GM12878 (cell line): ENCODE measurements at regions not wholly inside any gene's neighbourhood (a gene's known extent, or its start where the extent isn't known, plus 50 kb on each side); places are given as distances from the start of the nearest gene placed in this dataset.

Source experiments
- ATAC-seq: fragments of 200-7000 bp; cut with Tn5 transposase; 3 replicates; pipeline ENCODE4 v1.9.1; 2020; ENCODE audit warnings: mild to moderate bottlenecking, moderate library complexity
- BruUV-seq: library from RNA; stranded (reverse); fragments of 400-500 nt; replicated peaks from 2 replicates; lab custom pipeline; 2021; lab: Mats Ljungman, UMichigan
- CTCF ChIA-PET: fragments of 300-600 bp; sonication (Branson Sonifier 250); formaldehyde crosslinking; extraction: SDS; loops from one replicate; lab custom pipeline; 2021; ENCODE audit warnings: inconsistent platforms; lab: Yijun Ruan, JAX
- POLR2A ChIA-PET: fragments of 350-600 bp; formaldehyde crosslinking; extraction: SDS; loops from one replicate; lab custom pipeline; 2021; ENCODE audit warnings: inconsistent platforms; lab: Charles Lee
- RAD21 ChIA-PET: fragments of 300-600 bp; sonication (Branson Sonifier 250); formaldehyde crosslinking; loops from one replicate; lab custom pipeline; 2023; ENCODE audit warnings: antibody characterized with exemption; ENCODE audit not compliant: unreplicated experiment; lab: Charles Lee
- SMC1A ChIA-PET: fragments of 300-600 bp; sonication (Branson Sonifier 250); formaldehyde crosslinking; loops from one replicate; lab custom pipeline; 2023; ENCODE audit not compliant: unreplicated experiment, uncharacterized antibody; lab: Charles Lee
- DNase-seq: peaks from one replicate; pipeline ENCODE4 v3.0.0-alpha.2; 2011; ENCODE audit warnings: low read depth, low spot score
- FAIRE-seq: peaks from 3 replicates; lab custom pipeline; 2011; peaks lifted over from hg19 to GRCh38; lab: Jason Lieb, UNC
- H2AFZ ChIP-seq: 2 replicates; pipeline ENCODE4 v1.6.0; 2011; ENCODE audit warnings: low read depth, low read length, control low read depth; ENCODE audit not compliant: control insufficient read depth
- H3K27ac ChIP-seq: 2 replicates; pipeline ENCODE4 v1.5.1; 2011; ENCODE audit warnings: control low read depth; ENCODE audit not compliant: control insufficient read depth, insufficient read depth
- H3K27me3 ChIP-seq, 2 experiments: replicated peaks in 1 of 2; 2 replicates each; pipeline versions ENCODE4 v1.6.0 to v1.6.1; 2011; ENCODE audit warnings: low read length in 1 of 2; ENCODE audit not compliant: control insufficient read depth in 2 of 2, insufficient read depth in 2 of 2
- H3K36me3 ChIP-seq, 2 experiments: 2 replicates each; pipeline ENCODE4 v1.5.1; 2011; ENCODE audit warnings: low read length in 1 of 2; ENCODE audit not compliant: control insufficient read depth in 2 of 2, insufficient read depth in 2 of 2
- H3K4me1 ChIP-seq: 2 replicates; pipeline ENCODE4 v1.6.1; 2011; ENCODE audit warnings: mild to moderate bottlenecking, low read length, moderate library complexity, mixed read lengths; ENCODE audit not compliant: control insufficient read depth, insufficient read depth
- H3K4me2 ChIP-seq: 2 replicates; pipeline ENCODE4 v1.6.0; 2011; ENCODE audit warnings: control low read depth; ENCODE audit not compliant: control insufficient read depth, insufficient read depth
- H3K4me3 ChIP-seq: fragments of 200-600 bp; sonication (generic); 2 replicates; pipeline ENCODE4 v1.5.1; 2016
- H3K79me2 ChIP-seq: 2 replicates; pipeline ENCODE4 v1.6.0; 2011; ENCODE audit warnings: low read length; ENCODE audit not compliant: control insufficient read depth, insufficient read depth
- H3K9ac ChIP-seq: 2 replicates; pipeline ENCODE4 v1.8.0; 2011; ENCODE audit warnings: low read length, control low read depth, mixed read lengths; ENCODE audit not compliant: control insufficient read depth, insufficient read depth
- H3K9me3 ChIP-seq: replicated peaks from 3 replicates; pipeline ENCODE4 v1.5.1; 2011; ENCODE audit warnings: mild to moderate bottlenecking, low read length; ENCODE audit not compliant: control insufficient read depth, insufficient read depth
- H4K20me1 ChIP-seq: 2 replicates; pipeline ENCODE4 v1.6.0; 2011; ENCODE audit not compliant: control insufficient read depth, insufficient read depth
- PBX3 ChIP-seq: IDR thresholded peaks from 2 replicates; pipeline ENCODE4 v1.6.1; 2011; ENCODE audit warnings: mild to moderate bottlenecking, low read depth, low read length, moderate library complexity; ENCODE audit not compliant: insufficient replicate concordance
- RCOR1 ChIP-seq: conservative IDR thresholded peaks from 2 replicates; pipeline ENCODE4 v1.6.1; 2012; ENCODE audit warnings: low read depth, low read length, improper control_type of control experiment
- SIX5 ChIP-seq: IDR thresholded peaks from 2 replicates; pipeline ENCODE4 v1.6.1; 2011; ENCODE audit warnings: mild to moderate bottlenecking, low read depth, low read length, moderate library complexity; ENCODE audit not compliant: severe bottlenecking
- WGBS: methylation state at CpG from one replicate; pipeline ENCODE4 v1.1.6; 2016; ENCODE audit warnings: low lambda C conversion rate; ENCODE audit not compliant: insufficient replicate concordance, insufficient coverage; ENCODE audit errors: missing lambda C conversion rate; 5-methylcytosine and 5-hydroxymethylcytosine counted together
- in situ Hi-C: fragments of 300-500 bp; cut with MboI; formaldehyde crosslinking; loops from 9 replicates; pipeline ENCODE4 v1.14.3; 2018; ENCODE audit warnings: mixed read lengths
- intact Hi-C: fragments of 100-400 bp; cut with micrococcal nuclease; formaldehyde crosslinking; loops from one replicate; pipeline ENCODE4 v1.14.2; 2022; ENCODE audit not compliant: unreplicated experiment
- TF ChIP-seq, protein P1 (sequence below): fragments of 450-650 bp; IDR thresholded peaks from 2 replicates; pipeline ENCODE4 v1.6.1; 2016; ENCODE audit warnings: mild to moderate bottlenecking

GRCh38 chr11:116695657-116696254, 77.0 kb downstream of the BUD13 start:
- no peaks in the 10 kb centered on the region for H3K9me3 ChIP-seq
- H3K4me2 ChIP-seq, result no peak overlapping the region
- no peaks in the 10 kb centered on the region; a peak in 1 of 4 replicates for H3K27me3 ChIP-seq
- ChIA-PET SMC1A (no interaction called here), RAD21 (no interaction called here), CTCF (interaction anchor here (1.2 kb wide), 1 partner anchor 9 kb away, joined by 3 read pairs; no protein-coding TSS in a partner anchor), POLR2A (no interaction called here)
- H4K20me1 ChIP-seq, result no peaks in the 10 kb centered on the region
- no TSS peak for BruUV-seq
- DNase-seq (no peak), ATAC-seq (no peak), FAIRE-seq (no peak)
- no peak overlapping the region for H2AFZ ChIP-seq
- TF ChIP-seq SIX5 (no peak), RCOR1 (no peak)
- H3K27ac ChIP-seq, result no peak overlapping the region
- intact Hi-C loops, result no loop called here
- no peaks in the 10 kb centered on the region for H3K4me1 ChIP-seq
- in situ Hi-C loops, result loop anchor here (10.0 kb wide), 1 partner anchor 1361 kb away; no protein-coding TSS in a partner anchor
- no peaks in the 10 kb centered on the region for H3K36me3 ChIP-seq
- no peaks in the 10 kb centered on the region for H3K79me2 ChIP-seq
- H3K4me3 ChIP-seq, result no peak overlapping the region
- H3K9ac ChIP-seq, result no peak overlapping the region

- intact Hi-C loops, result loop anchor here (5.0 kb wide), 1 partner anchor 1958 kb away; no protein-coding TSS in a partner anchor
- H2AFZ ChIP-seq, result no peak overlapping the region
- H3K27me3 ChIP-seq, result no peaks in the 10 kb centered on the region
- in situ Hi-C loops, result loop anchor here (5.0 to 10.0 kb wide), 2 partner anchors 243 to 1360 kb away; no protein-coding TSS in a partner anchor
- WGBS, result 26% methylated on average over 14 of the region's 14 CpGs
- ATAC-seq (no peak), FAIRE-seq (no peak), DNase-seq (no peak)
- H3K4me3 ChIP-seq, result no peak overlapping the region
- H3K36me3 ChIP-seq, result no peaks in the 10 kb centered on the region
- no peak overlapping the region for H3K27ac ChIP-seq
- H3K9ac ChIP-seq, result no peak overlapping the region
- no TSS peak for BruUV-seq
- H3K9me3 ChIP-seq, result no peaks in the 10 kb centered on the region
- TF ChIP-seq PBX3, result no peak
- TF ChIP-seq, protein P1, sequence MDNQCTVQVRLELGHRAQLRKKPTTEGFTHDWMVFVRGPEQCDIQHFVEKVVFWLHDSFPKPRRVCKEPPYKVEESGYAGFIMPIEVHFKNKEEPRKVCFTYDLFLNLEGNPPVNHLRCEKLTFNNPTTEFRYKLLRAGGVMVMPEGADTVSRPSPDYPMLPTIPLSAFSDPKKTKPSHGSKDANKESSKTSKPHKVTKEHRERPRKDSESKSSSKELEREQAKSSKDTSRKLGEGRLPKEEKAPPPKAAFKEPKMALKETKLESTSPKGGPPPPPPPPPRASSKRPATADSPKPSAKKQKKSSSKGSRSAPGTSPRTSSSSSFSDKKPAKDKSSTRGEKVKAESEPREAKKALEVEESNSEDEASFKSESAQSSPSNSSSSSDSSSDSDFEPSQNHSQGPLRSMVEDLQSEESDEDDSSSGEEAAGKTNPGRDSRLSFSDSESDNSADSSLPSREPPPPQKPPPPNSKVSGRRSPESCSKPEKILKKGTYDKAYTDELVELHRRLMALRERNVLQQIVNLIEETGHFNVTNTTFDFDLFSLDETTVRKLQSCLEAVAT, result no peak
- POLR2A ChIA-PET, result no interaction called here
- CTCF ChIA-PET, result interaction anchor here (1.1 to 1.2 kb wide), 2 partner anchors 10 to 240 kb away, joined by 3 read pairs; no protein-coding TSS in a partner anchor
- RAD21 ChIA-PET, result no interaction called here
- no peaks in the 10 kb centered on the region for H3K79me2 ChIP-seq
- SMC1A ChIA-PET, result no interaction called here
- H4K20me1 ChIP-seq, result no peaks in the 10 kb centered on the region
- H3K4me1 ChIP-seq, result no peaks in the 10 kb centered on the region
- H3K4me2 ChIP-seq, result no peak overlapping the region
Measured at GRCh38 chr11:116694815-116695590, 77.8 kb downstream of the BUD13 start.
